ENCODE measurements at regions not wholly inside any gene's neighbourhood (a gene's known extent, or its start where the extent isn't known, plus 50 kb on each side); places are given as distances from the start of the nearest gene placed in this dataset.

DNA sequence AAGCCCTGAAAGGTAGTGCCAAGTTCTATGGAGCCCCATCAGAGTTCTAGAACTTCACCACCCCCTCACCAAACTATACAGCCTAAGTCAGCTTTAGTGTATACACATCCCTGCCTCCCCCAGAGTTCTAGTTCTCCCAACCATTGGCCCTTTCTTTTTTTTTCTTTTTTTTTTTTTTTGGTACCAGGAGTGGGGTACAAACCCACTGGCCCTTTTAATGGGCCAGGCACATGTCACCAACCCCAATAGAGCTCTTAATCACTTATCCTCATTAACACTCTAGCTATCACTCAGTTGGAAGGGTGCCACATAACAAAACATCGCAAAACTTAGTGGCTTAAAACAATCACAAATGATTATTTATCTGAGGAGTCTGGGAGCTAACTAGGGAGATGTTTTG, 588.6 kb downstream of the BCOR start:
- TF ChIP-seq POLR2A (IDR thresholded peaks at IDR 0.05) = no peak
- TF ChIP-seq, protein P1, sequence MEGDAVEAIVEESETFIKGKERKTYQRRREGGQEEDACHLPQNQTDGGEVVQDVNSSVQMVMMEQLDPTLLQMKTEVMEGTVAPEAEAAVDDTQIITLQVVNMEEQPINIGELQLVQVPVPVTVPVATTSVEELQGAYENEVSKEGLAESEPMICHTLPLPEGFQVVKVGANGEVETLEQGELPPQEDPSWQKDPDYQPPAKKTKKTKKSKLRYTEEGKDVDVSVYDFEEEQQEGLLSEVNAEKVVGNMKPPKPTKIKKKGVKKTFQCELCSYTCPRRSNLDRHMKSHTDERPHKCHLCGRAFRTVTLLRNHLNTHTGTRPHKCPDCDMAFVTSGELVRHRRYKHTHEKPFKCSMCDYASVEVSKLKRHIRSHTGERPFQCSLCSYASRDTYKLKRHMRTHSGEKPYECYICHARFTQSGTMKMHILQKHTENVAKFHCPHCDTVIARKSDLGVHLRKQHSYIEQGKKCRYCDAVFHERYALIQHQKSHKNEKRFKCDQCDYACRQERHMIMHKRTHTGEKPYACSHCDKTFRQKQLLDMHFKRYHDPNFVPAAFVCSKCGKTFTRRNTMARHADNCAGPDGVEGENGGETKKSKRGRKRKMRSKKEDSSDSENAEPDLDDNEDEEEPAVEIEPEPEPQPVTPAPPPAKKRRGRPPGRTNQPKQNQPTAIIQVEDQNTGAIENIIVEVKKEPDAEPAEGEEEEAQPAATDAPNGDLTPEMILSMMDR (IDR thresholded peaks at IDR 0.05) = no peak
- no peak for TF ChIP-seq POLR2AphosphoS5 (IDR thresholded peaks at IDR 0.05)
- no peak for TF ChIP-seq EP300 (IDR thresholded peaks at IDR 0.05)
